ENCODE measurements at regions not wholly inside any gene's neighbourhood (a gene's known extent, or its start where the extent isn't known, plus 50 kb on each side); places are given as distances from the start of the nearest gene placed in this dataset.
A peak's percentile ranks its signal among the peaks of the same experiment; 100 is the strongest.

DNA sequence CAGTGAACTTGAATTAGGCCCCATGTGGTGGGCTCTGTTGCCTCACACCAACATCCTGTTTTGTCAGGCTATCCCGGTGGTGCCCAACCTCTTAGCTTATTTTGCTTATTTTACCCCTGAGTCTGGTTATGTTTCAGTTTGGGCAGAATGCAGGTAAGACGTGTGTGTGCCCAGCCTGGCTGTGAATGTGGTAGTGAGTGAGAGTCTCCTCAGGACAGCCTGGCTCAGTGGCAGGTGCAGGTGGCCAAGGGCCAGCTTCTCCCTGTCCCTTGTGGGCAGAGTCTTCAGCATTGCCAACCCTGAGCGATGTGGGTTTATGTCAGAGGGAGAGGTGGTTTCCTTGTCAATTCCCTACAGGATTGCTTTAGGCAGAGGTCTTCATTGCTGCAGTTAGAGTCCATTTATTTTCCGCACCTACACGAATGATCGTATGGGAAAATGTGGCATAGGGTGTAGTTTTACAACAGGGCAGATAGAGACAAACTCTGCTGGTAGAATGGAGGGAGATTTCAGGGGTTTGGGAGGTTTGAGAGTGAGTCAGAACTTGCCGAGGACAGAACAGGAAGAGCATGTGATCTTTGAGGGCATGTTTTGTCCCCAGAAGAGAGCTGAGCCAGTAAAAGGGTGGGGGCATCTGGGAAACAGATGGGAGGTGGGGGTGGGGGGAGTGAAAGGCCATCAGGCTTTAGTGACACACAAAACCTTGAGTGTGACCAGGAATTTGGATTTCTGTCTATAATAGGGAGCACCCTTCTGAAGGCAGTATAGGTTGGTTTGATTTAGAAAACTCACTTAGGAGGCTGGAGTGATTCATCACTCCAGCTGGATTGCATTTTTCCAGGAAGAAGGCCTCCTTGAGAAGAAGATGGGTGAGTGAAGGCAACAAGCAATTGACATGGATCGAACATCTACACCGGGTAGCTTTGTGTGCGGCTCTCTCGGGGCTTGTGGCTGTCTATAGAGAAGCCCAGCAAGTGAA is 156.2 kb upstream of the CELF4 start:
- Mint-ChIP-seq H3K27ac (ENCODE audit: low read depth, unreplicated experiment) (no peak overlapping the region), H3K4me3 (ENCODE audit: unreplicated experiment) (no peak overlapping the region), H3K36me3 (ENCODE audit: insufficient read depth, unreplicated experiment) (no peaks in the 10 kb centered on the region), H3K4me1 (ENCODE audit: insufficient read depth, unreplicated experiment) (peaks cover 7% of the 10 kb centered on the region), H3K9me3 (ENCODE audit: unreplicated experiment) (no peaks in the 10 kb centered on the region), H3K27me3 (ENCODE audit: insufficient read depth, unreplicated experiment) (no peaks in the 10 kb centered on the region)
- TF ChIP-seq CTCF (IDR thresholded peaks at IDR 0.05; ENCODE audit: unreplicated experiment): no peak
- no TSS peak for BruUV-seq (replicated peaks)
- intact Hi-C loops (cut with micrococcal nuclease): no loop called here
- DNase-seq (ENCODE audit: unreplicated experiment): peak; percentile 5
- ChIA-PET POLR2A (no interaction called here), CTCF (no interaction called here)

DNA sequence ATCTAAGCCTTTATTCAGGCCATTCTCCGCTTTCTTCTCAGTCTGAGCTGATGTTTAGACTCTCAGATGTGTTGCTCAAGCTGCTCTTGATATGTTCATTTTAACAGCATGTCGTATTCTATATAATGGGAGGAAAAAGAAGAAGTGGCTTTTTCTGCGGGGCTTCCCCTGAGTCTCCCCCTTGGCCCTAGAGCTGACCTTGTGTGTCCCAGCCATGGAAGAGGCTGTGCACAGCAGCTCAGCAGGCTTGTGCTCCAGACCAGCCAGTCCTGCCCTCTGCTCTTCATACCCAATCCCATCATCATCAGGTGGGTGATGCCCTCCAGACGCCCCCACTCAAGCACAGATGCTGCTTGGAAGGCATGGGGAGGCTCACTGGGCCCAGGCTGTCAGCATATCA is 155.1 kb upstream of the CELF4 start:
- no peaks in the 10 kb centered on the region for H3K9me3 Mint-ChIP-seq (ENCODE audit: unreplicated experiment)
- no TSS peak for BruUV-seq (replicated peaks)
- no peak overlapping the region for H3K4me3 Mint-ChIP-seq (ENCODE audit: unreplicated experiment)
- no peaks in the 10 kb centered on the region for H3K36me3 Mint-ChIP-seq (ENCODE audit: insufficient read depth, unreplicated experiment)
- no peak for TF ChIP-seq CTCF (IDR thresholded peaks at IDR 0.05; ENCODE audit: unreplicated experiment)
- DNase-seq (ENCODE audit: unreplicated experiment): no peak
- CTCF ChIA-PET: no interaction called here
- peaks cover 7% of the 10 kb centered on the region for H3K4me1 Mint-ChIP-seq (ENCODE audit: insufficient read depth, unreplicated experiment)
- POLR2A ChIA-PET: interaction anchor here (0.7 kb wide), 1 partner anchor 1026 kb away, joined by 3 read pairs; no protein-coding TSS in a partner anchor
- no peaks in the 10 kb centered on the region for H3K27me3 Mint-ChIP-seq (ENCODE audit: insufficient read depth, unreplicated experiment)
- H3K27ac Mint-ChIP-seq (ENCODE audit: low read depth, unreplicated experiment): no peak overlapping the region
- intact Hi-C loops (cut with micrococcal nuclease): no loop called here

GRCh38 chr18:37717656-37718055 is 152.1 kb upstream of the CELF4 start:
- CTCF ChIA-PET: interaction anchor here (0.8 kb wide), 1 partner anchor 44 kb away, joined by 3 read pairs; no protein-coding TSS in a partner anchor
- H3K27me3 Mint-ChIP-seq (ENCODE audit: insufficient read depth, unreplicated experiment): no peaks in the 10 kb centered on the region

More at GRCh38 chr18:37717656-37718055, 152.1 kb upstream of the CELF4 start:
- TF ChIP-seq CTCF (IDR thresholded peaks at IDR 0.05; ENCODE audit: unreplicated experiment): no peak
- no peak overlapping the region for H3K4me3 Mint-ChIP-seq (ENCODE audit: unreplicated experiment)
- H3K9me3 Mint-ChIP-seq (ENCODE audit: unreplicated experiment): no peaks in the 10 kb centered on the region
- POLR2A ChIA-PET: interaction anchor here (0.6 kb wide), 1 partner anchor 1908 kb away, joined by 3 read pairs; no protein-coding TSS in a partner anchor
- H3K4me1 Mint-ChIP-seq (ENCODE audit: insufficient read depth, unreplicated experiment): peaks cover 7% of the 10 kb centered on the region
- no peak for DNase-seq (ENCODE audit: unreplicated experiment)
- H3K27ac Mint-ChIP-seq (ENCODE audit: low read depth, unreplicated experiment): no peak overlapping the region
- no TSS peak for BruUV-seq (replicated peaks)
- intact Hi-C loops (cut with micrococcal nuclease): no loop called here
- no peaks in the 10 kb centered on the region for H3K36me3 Mint-ChIP-seq (ENCODE audit: insufficient read depth, unreplicated experiment)

All from MCF 10A (cell line).